Smooth muscle cell (in vitro differentiated cells): ENCODE measurements at regions not wholly inside any gene's neighbourhood (a gene's known extent, or its start where the extent isn't known, plus 50 kb on each side); places are given as distances from the start of the nearest gene placed in this dataset.

Experiments used
- DNase-seq: peaks from one replicate; lab custom pipeline; 2025; ENCODE audit not compliant: unreplicated experiment; lab: John Stamatoyannopoulos, UW
- H2AFZ ChIP-seq: fragments of 200-600 bp; sonication (generic); 2 replicates; pipeline ENCODE4 v1.6.0; 2016; ENCODE audit warnings: antibody characterized with exemption, low read depth, mild to moderate bottlenecking
- H3F3A ChIP-seq: fragments of 200-600 bp; sonication (generic); 2 replicates; pipeline ENCODE4 v1.6.0; 2017; ENCODE audit warnings: antibody characterized with exemption, low read depth
- H3K27ac ChIP-seq: fragments of 200-600 bp; sonication (generic); 2 replicates; pipeline ENCODE4 v1.5.1; 2016; ENCODE audit warnings: low read depth, mild to moderate bottlenecking
- H3K27me3 ChIP-seq: fragments of 200-600 bp; sonication (generic); 2 replicates; pipeline ENCODE4 v1.6.1; 2016; ENCODE audit warnings: low read depth, mild to moderate bottlenecking
- H3K36me3 ChIP-seq: fragments of 200-600 bp; sonication (generic); 2 replicates; pipeline ENCODE4 v1.5.1; 2016; ENCODE audit warnings: low read depth
- H3K4me1 ChIP-seq: fragments of 200-600 bp; sonication (generic); 2 replicates; pipeline ENCODE4 v1.5.1; 2016; ENCODE audit warnings: low read depth
- H3K4me2 ChIP-seq: fragments of 200-600 bp; sonication (generic); 2 replicates; pipeline ENCODE4 v1.6.0; 2016; ENCODE audit warnings: mild to moderate bottlenecking
- H3K4me3 ChIP-seq: fragments of 200-600 bp; sonication (generic); 2 replicates; pipeline ENCODE4 v1.5.1; 2016; ENCODE audit warnings: mild to moderate bottlenecking
- H3K79me2 ChIP-seq: fragments of 200-600 bp; sonication (generic); 2 replicates; pipeline ENCODE4 v1.6.0; 2016; ENCODE audit warnings: low read depth, mild to moderate bottlenecking
- H3K9ac ChIP-seq: fragments of 200-600 bp; sonication (generic); 2 replicates; pipeline ENCODE4 v1.6.0; 2016; ENCODE audit warnings: low read depth
- H3K9me3 ChIP-seq: fragments of 200-600 bp; sonication (generic); replicated peaks from 2 replicates; pipeline ENCODE4 v1.5.1; 2016; ENCODE audit warnings: low read depth
- H4K20me1 ChIP-seq: fragments of 200-600 bp; sonication (generic); 2 replicates; pipeline ENCODE4 v1.6.0; 2016; ENCODE audit warnings: low read depth
- CTCF ChIP-seq: fragments of 200-600 bp; sonication (generic); IDR thresholded peaks from 2 replicates; pipeline ENCODE4 v1.5.1; 2017; ENCODE audit warnings: borderline replicate concordance, mild to moderate bottlenecking, antibody characterized with exemption; ENCODE audit not compliant: insufficient read depth, poor library complexity, severe bottlenecking
- whole genome bisulfite sequencing: methylation state at CpG from one replicate; pipeline ENCODE4 v1.1.7; 2016; ENCODE audit warnings: low lambda C conversion rate; 5-methylcytosine and 5-hydroxymethylcytosine counted together

DNA sequence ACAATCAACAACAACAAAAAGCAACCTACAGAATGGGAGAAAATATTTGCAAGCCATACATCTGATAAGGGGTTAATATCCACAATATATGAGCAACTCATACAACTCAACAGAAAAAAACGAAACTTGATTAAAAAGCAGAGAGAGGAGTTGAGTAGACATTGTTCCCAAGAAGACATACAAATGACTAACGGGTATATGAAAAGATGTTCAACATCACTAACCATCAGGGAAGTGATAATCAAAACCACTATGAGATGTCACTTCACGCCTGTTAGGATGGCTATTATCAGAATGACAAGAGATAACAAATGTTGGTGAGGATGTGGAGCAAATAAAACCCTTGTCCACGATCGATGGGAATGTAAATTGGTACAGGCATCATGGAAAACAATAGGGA lies 145.9 kb downstream of the NRN1 start:
- TF ChIP-seq CTCF: no peak
- 87% methylated on average over 5 of the region's 5 CpGs for WGBS
- H3K27ac ChIP-seq: no peak overlapping the region

DNA sequence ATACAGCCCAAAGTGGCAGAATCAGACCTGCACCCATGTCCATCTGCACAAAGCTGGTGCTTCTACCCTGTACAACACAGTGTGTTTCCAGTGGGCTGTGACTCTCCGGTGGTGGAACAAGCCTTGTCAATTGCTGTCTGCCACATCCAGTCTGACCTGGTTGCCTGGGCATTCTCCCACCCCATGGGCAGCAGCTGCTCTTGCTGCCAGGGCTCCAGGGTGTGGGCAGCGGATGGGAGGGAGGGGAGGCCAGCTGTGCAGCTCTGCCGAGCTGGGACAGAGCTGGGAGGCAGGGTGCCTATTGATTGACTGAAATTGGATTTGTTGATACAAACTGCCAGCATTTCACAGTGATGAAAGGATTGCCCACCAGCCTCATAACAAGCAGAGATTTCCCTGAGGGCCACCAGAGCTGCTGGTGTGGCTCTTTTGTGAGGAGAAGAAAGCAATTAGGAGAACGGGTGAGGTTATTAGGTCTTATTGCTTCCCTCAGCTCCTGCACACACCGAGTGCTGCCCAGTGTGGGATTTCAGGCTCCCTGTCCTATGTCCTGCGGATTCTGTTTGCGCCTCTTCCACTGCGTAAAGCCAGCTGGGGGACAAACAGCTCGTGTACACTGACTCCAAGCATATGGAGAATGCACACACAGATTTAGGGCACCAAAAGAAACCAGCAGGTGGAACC lies 150.8 kb downstream of the NRN1 start:
- no peaks in the 10 kb centered on the region for H3F3A ChIP-seq
- H3K79me2 ChIP-seq: no peaks in the 10 kb centered on the region
- no peak for DNase-seq
- no peak overlapping the region for H3K4me3 ChIP-seq
- H3K9ac ChIP-seq: no peak overlapping the region
- H3K4me1 ChIP-seq: peaks cover 11% of the 10 kb centered on the region
- no peaks in the 10 kb centered on the region for H3K36me3 ChIP-seq
- 85% methylated on average over 9 of the region's 9 CpGs for WGBS
- TF ChIP-seq CTCF: no peak
- H3K27ac ChIP-seq: no peak overlapping the region
- no peaks in the 10 kb centered on the region for H4K20me1 ChIP-seq
- H2AFZ ChIP-seq: no peak overlapping the region
- no peak overlapping the region for H3K4me2 ChIP-seq
- peaks cover 51% of the 10 kb centered on the region for H3K27me3 ChIP-seq
- no peaks in the 10 kb centered on the region for H3K9me3 ChIP-seq

More for the DNA sequence above, 145.9 kb downstream of the NRN1 start:
- H3K9ac ChIP-seq: no peak overlapping the region
- H3F3A ChIP-seq: no peaks in the 10 kb centered on the region
- peaks cover 10% of the 10 kb centered on the region for H3K27me3 ChIP-seq
- no peak overlapping the region for H2AFZ ChIP-seq
- no peaks in the 10 kb centered on the region for H4K20me1 ChIP-seq
- H3K4me3 ChIP-seq: no peak overlapping the region
- H3K4me1 ChIP-seq: peaks cover 7% of the 10 kb centered on the region
- DNase-seq: no peak
- no peak overlapping the region for H3K4me2 ChIP-seq
- H3K79me2 ChIP-seq: no peaks in the 10 kb centered on the region
- no peaks in the 10 kb centered on the region for H3K9me3 ChIP-seq
- H3K36me3 ChIP-seq: no peaks in the 10 kb centered on the region

DNA sequence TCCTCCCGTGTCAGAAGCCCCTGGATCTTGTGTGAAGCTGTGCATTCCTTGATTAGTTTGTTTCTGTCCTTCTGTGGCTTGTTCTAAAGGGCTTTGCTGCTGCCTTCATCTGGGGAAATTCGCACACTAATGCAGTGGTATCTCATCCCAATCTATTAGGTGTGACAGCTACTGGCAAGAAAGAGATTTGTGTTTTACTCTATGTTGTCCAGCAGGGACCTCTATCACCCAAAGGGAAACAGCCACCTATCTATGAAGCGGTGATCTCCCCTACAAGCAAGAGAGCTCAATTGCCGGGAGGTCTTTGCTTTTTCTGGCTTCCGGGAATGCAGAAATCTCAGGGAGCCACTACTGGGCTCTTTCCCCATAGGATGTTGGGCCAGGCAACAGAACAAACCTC lies 151.8 kb downstream of the NRN1 start:
- no peak overlapping the region for H3K9ac ChIP-seq
- H3K4me1 ChIP-seq: peaks cover 22% of the 10 kb centered on the region
- H3K4me2 ChIP-seq: no peak overlapping the region
- no peak overlapping the region for H2AFZ ChIP-seq
- 68% methylated on average over 5 of the region's 5 CpGs for WGBS
- H3K9me3 ChIP-seq: no peaks in the 10 kb centered on the region
- H4K20me1 ChIP-seq: no peaks in the 10 kb centered on the region
- H3K27ac ChIP-seq: no peak overlapping the region
- H3K27me3 ChIP-seq: peaks cover 61% of the 10 kb centered on the region
- no peaks in the 10 kb centered on the region for H3F3A ChIP-seq
- TF ChIP-seq CTCF: no peak
- H3K4me3 ChIP-seq: no peak overlapping the region
- H3K79me2 ChIP-seq: no peaks in the 10 kb centered on the region
- H3K36me3 ChIP-seq: no peaks in the 10 kb centered on the region
- DNase-seq: no peak

DNA sequence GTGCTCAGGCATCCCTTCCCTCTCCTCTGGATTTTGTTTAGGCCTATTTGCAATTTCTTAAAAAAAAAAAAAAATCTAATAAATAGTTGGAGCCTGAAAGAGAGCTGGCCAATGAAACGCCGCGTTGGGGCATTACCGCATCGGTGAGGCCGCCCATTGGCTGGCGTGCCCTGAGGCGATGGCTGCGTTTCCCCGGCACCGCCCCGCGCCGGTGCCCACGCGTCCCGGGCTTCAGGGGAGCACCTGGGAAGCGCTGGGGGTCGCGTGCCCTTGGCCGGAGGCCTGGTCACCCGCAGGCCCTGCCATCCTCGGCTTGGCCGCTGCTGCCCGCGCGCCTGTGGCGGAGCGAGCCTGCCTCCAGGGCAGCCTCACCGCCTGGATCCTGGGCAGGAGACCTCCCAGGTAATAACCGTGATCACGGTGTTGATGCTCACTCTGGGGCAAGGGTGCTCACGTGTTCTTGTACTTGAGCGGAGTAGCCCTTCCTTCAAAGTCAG lies 155.4 kb downstream of the NRN1 start:
- DNase-seq: no peak
- H4K20me1 ChIP-seq: no peaks in the 10 kb centered on the region
- H3K36me3 ChIP-seq: no peaks in the 10 kb centered on the region
- no peaks in the 10 kb centered on the region for H3K79me2 ChIP-seq
- H3K27me3 ChIP-seq: peaks cover 92% of the 10 kb centered on the region
- peak overlapping the region; percentile 82 for H2AFZ ChIP-seq
- H3K4me3 ChIP-seq: peak overlapping the region; percentile 51
- 1% methylated on average over 33 of the region's 34 CpGs for WGBS
- no peak overlapping the region for H3K9ac ChIP-seq
- H3F3A ChIP-seq: no peaks in the 10 kb centered on the region
- H3K4me2 ChIP-seq: peak overlapping the region; percentile 83
- H3K27ac ChIP-seq: no peak overlapping the region
- peaks cover 32% of the 10 kb centered on the region for H3K4me1 ChIP-seq
- TF ChIP-seq CTCF: no peak
- no peaks in the 10 kb centered on the region for H3K9me3 ChIP-seq
